Body of pancreas (tissue), 4 donors: ENCODE measurements at regions not wholly inside any gene's neighbourhood (a gene's known extent, or its start where the extent isn't known, plus 50 kb on each side); places are given as distances from the start of the nearest gene placed in this dataset.

ENCODE experiments used
- CTCF ChIP-seq, 7 experiments: fragments of 450-650 bp in 4 of 7; fragments of 200-600 bp in 3 of 7; sonication (generic) in 3 of 7; IDR thresholded peaks; one replicate each; pipeline ENCODE4 v1.5.1; 2016 to 2019; ENCODE audit warnings: antibody characterized with exemption in 7 of 7
- POLR2A ChIP-seq, 3 donors: fragments of 450-650 bp; IDR thresholded peaks; one replicate each; pipeline ENCODE4 v1.6.1; 2016; ENCODE audit warnings: antibody characterized with exemption in 3 of 3, mild to moderate bottlenecking in 2 of 3

- TF ChIP-seq CTCF (IDR thresholded peaks at IDR 0.05): no peak
- no peak for TF ChIP-seq POLR2A (IDR thresholded peaks at IDR 0.05)
These were observed 691.1 kb upstream of the C9orf72 start for GRCh38 chr9:28264368-28264767.
